Keratinocyte (primary cell): ENCODE measurements at regions not wholly inside any gene's neighbourhood (a gene's known extent, or its start where the extent isn't known, plus 50 kb on each side); places are given as distances from the start of the nearest gene placed in this dataset.

Experiments
- DNase-seq: peaks from one replicate; pipeline ENCODE4 v3.0.0-alpha.2; 2011; ENCODE audit warnings: low read depth, missing footprints, low spot score
- FAIRE-seq: peaks from 2 replicates; lab custom pipeline; 2011; peaks lifted over from hg19 to GRCh38; lab: Jason Lieb, UNC
- H2AFZ ChIP-seq: 2 replicates; pipeline ENCODE4 v1.6.0; 2012; ENCODE audit warnings: low read length, control low read depth, inconsistent platforms; ENCODE audit not compliant: control insufficient read depth
- H3K27ac ChIP-seq: 2 replicates; pipeline ENCODE4 v1.5.1; 2011; ENCODE audit warnings: low read length; ENCODE audit not compliant: control insufficient read depth, insufficient read depth
- H3K27me3 ChIP-seq: 3 replicates; pipeline ENCODE4 v1.6.0; 2011; ENCODE audit warnings: low read length; ENCODE audit not compliant: control insufficient read depth, insufficient read depth; ENCODE audit errors: extremely low read depth
- H3K36me3 ChIP-seq, 2 experiments: 2 replicates in 1 of 2; 3 replicates in 1 of 2; pipeline ENCODE4 v1.5.1; 2011; ENCODE audit warnings: low read length in 2 of 2, mild to moderate bottlenecking in 1 of 2; ENCODE audit not compliant: control insufficient read depth in 2 of 2, insufficient read depth in 2 of 2; ENCODE audit errors: extremely low read depth in 1 of 2
- H3K4me1 ChIP-seq: 3 replicates; pipeline ENCODE4 v1.5.1; 2011; ENCODE audit warnings: low read length; ENCODE audit not compliant: control insufficient read depth, insufficient read depth; ENCODE audit errors: extremely low read depth
- H3K4me2 ChIP-seq: 3 replicates; pipeline ENCODE4 v1.6.0; 2011; ENCODE audit warnings: low read depth, low read length; ENCODE audit not compliant: control insufficient read depth, insufficient read depth; ENCODE audit errors: extremely low read depth
- H3K4me3 ChIP-seq, 3 experiments: fragments of 200-600 bp in 1 of 3; sonication (generic) in 1 of 3; 2 replicates in 2 of 3; 3 replicates in 1 of 3; pipeline ENCODE4 v1.5.1; 2011 to 2016; ENCODE audit warnings: low read length in 3 of 3, mild to moderate bottlenecking in 3 of 3, control low read depth in 2 of 3, inconsistent platforms in 1 of 3, low read depth in 1 of 3, mixed read lengths in 1 of 3, mixed run types in 1 of 3, moderate library complexity in 1 of 3; ENCODE audit not compliant: control insufficient read depth in 2 of 3, insufficient read depth in 2 of 3; ENCODE audit errors: extremely low read depth in 1 of 3
- H3K79me2 ChIP-seq: 2 replicates; pipeline ENCODE4 v1.6.0; 2012; ENCODE audit warnings: low read length; ENCODE audit not compliant: control insufficient read depth, insufficient read depth
- H3K9ac ChIP-seq: 3 replicates; pipeline ENCODE4 v1.6.0; 2011; ENCODE audit warnings: low read length; ENCODE audit not compliant: control insufficient read depth, insufficient read depth; ENCODE audit errors: extremely low read depth
- H3K9me1 ChIP-seq: 3 replicates; pipeline ENCODE4 v1.6.0; 2011; ENCODE audit warnings: low read length; ENCODE audit not compliant: control insufficient read depth, insufficient read depth; ENCODE audit errors: extremely low read depth
- H3K9me3 ChIP-seq: 2 replicates; pipeline ENCODE4 v1.5.1; 2012; ENCODE audit warnings: low read depth, low read length; ENCODE audit not compliant: control insufficient read depth
- H4K20me1 ChIP-seq: 3 replicates; pipeline ENCODE4 v1.6.0; 2011; ENCODE audit warnings: low read length; ENCODE audit not compliant: control insufficient read depth, insufficient read depth; ENCODE audit errors: extremely low read depth
- EZH2 ChIP-seq: IDR thresholded peaks from one replicate; pipeline ENCODE4 v1.6.1; 2012; ENCODE audit warnings: inconsistent platforms, mild to moderate bottlenecking, low read length, moderate library complexity
- dilution Hi-C: fragments of 300-500 bp; cut with MboI; formaldehyde crosslinking; loops from one replicate; pipeline ENCODE4 v1.7.0; 2020; ENCODE audit warnings: low sequenced_read_pairs; ENCODE audit not compliant: extremely low pct_ligation_motif_present
- TF ChIP-seq, protein P1 (sequence below), 3 experiments: IDR thresholded peaks in 1 of 3; conservative IDR thresholded peaks in 1 of 3; optimal IDR thresholded peaks in 1 of 3; 2 replicates in 2 of 3; 3 replicates in 1 of 3; pipeline versions ENCODE3 to v1.5.1; 2011; ENCODE audit warnings: low read length in 3 of 3, mild to moderate bottlenecking in 3 of 3, moderate library complexity in 2 of 3, control low read depth in 1 of 3, inconsistent platforms in 1 of 3; ENCODE audit not compliant: insufficient read depth in 2 of 3; ENCODE audit errors: extremely low read depth in 1 of 3

DNA sequence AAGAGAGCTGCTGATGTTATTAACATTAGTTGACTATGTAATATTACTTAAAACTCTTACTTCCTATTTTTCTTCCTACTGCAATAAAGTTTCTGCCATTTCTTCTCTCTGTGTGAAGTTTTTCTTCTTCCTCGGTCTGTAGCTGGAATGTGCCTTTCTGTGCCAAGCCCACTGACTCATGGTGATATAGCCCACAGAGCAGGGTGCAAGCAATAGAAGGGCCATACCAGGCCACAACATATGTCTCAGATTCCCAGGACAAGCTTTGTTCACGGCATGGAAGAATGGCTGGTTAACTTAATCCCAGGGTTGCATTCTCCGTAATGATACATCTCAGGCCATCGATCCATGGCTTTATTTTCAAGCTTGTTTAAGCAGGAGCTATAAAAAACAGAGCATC, 815.3 kb downstream of the TUSC7 start:
- H3K9ac ChIP-seq, result no peak overlapping the region
- dilution Hi-C loops, result no loop called here
- H2AFZ ChIP-seq, result no peak overlapping the region
- H3K36me3 ChIP-seq, result no peaks in the 10 kb centered on the region
- H3K27ac ChIP-seq, result no peak overlapping the region
- DNase-seq, result no peak
- FAIRE-seq, result no peak
- H3K4me3 ChIP-seq, result no peak overlapping the region
- H3K4me2 ChIP-seq, result no peak overlapping the region
- no peak for TF ChIP-seq EZH2
- H4K20me1 ChIP-seq, result no peaks in the 10 kb centered on the region
- no peaks in the 10 kb centered on the region for H3K9me1 ChIP-seq
- no peaks in the 10 kb centered on the region for H3K27me3 ChIP-seq
- H3K4me1 ChIP-seq, result no peaks in the 10 kb centered on the region
- H3K79me2 ChIP-seq, result no peaks in the 10 kb centered on the region
- H3K9me3 ChIP-seq, result no peaks in the 10 kb centered on the region

DNA sequence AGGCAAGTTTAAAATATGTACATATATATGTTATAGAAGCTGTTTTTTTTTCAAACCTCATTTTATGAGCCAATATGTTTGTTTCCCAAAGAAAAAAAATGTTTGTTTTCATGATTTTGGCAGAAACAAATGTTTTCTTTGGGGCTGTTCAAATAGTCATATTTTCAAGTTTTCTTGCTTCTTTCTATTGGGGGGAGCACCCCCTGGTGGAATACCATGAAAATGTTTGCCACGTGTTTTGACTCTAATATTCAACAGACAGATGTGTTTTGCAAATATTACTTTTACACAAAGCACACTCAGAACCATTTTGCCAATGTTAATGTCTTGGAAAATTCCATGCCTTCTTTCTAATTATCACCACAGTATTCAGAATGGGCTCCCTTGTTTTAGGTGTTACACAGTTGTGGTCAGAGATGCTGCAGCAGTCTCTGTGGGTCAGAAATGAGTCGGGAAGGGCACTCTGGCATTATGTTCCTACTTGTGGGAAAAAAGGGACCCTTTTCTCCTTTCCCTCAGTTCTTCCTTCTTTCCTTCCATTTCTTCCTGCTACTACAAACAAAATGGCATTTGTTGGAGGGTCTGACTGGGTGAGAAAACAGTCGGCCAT, 817.0 kb downstream of the TUSC7 start:
- Histone ChIP-seq H4K20me1 (no peaks in the 10 kb centered on the region), H3K9ac (no peak overlapping the region), H3K27me3 (no peaks in the 10 kb centered on the region), H3K4me3 (no peak overlapping the region), H3K27ac (no peak overlapping the region), H3K4me1 (no peaks in the 10 kb centered on the region), H3K79me2 (no peaks in the 10 kb centered on the region), H3K9me1 (no peaks in the 10 kb centered on the region), H3K9me3 (no peaks in the 10 kb centered on the region), H3K36me3 (no peaks in the 10 kb centered on the region), H2AFZ (no peak overlapping the region), H3K4me2 (no peak overlapping the region)
- FAIRE-seq (no peak), DNase-seq (no peak)
- dilution Hi-C loops, result no loop called here
- no peak for TF ChIP-seq EZH2
- TF ChIP-seq, protein P1, sequence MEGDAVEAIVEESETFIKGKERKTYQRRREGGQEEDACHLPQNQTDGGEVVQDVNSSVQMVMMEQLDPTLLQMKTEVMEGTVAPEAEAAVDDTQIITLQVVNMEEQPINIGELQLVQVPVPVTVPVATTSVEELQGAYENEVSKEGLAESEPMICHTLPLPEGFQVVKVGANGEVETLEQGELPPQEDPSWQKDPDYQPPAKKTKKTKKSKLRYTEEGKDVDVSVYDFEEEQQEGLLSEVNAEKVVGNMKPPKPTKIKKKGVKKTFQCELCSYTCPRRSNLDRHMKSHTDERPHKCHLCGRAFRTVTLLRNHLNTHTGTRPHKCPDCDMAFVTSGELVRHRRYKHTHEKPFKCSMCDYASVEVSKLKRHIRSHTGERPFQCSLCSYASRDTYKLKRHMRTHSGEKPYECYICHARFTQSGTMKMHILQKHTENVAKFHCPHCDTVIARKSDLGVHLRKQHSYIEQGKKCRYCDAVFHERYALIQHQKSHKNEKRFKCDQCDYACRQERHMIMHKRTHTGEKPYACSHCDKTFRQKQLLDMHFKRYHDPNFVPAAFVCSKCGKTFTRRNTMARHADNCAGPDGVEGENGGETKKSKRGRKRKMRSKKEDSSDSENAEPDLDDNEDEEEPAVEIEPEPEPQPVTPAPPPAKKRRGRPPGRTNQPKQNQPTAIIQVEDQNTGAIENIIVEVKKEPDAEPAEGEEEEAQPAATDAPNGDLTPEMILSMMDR (optimal IDR thresholded peaks at IDR 0.05 in 1 of 3, IDR thresholded peaks at IDR 0.05 in 1 of 3, conservative IDR thresholded peaks at IDR 0.05 in 1 of 3; ENCODE audit: extremely low read depth in 1 of 3, insufficient read depth in 2 of 3, low read length in 3 of 3), result peak in 2 of 3 experiments; percentile 24 to 35

DNA sequence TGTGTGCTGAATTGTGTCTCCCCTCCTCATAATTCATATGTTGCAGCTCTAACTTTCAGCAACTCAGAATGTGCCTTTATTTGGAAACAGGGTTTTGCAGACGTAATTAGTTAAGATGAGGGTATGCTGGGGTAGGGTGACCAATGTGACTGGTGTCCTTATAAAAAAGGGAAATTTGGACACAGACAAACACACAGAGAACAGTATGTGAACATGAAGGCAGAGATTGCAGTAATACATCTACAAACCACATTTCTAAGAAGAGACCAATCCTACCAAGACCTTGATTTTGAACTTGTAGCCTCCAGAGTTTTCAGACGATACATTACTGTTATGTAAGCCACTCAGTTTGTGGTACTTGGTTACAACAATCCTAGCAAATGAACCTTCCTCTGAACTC, 817.8 kb downstream of the TUSC7 start:
- Histone ChIP-seq H3K4me1 (no peaks in the 10 kb centered on the region), H3K27ac (no peak overlapping the region), H3K4me3 (no peak overlapping the region), H2AFZ (no peak overlapping the region), H3K4me2 (no peak overlapping the region), H3K36me3 (no peaks in the 10 kb centered on the region), H3K9me3 (no peaks in the 10 kb centered on the region), H3K27me3 (no peaks in the 10 kb centered on the region), H3K79me2 (no peaks in the 10 kb centered on the region), H3K9ac (no peak overlapping the region), H3K9me1 (no peaks in the 10 kb centered on the region), H4K20me1 (no peaks in the 10 kb centered on the region)
- dilution Hi-C loops, result no loop called here
- TF ChIP-seq, protein P1 (optimal IDR thresholded peaks at IDR 0.05 in 1 of 3, IDR thresholded peaks at IDR 0.05 in 1 of 3, conservative IDR thresholded peaks at IDR 0.05 in 1 of 3; ENCODE audit: extremely low read depth in 1 of 3, insufficient read depth in 2 of 3, low read length in 3 of 3), result no peak
- no peak for TF ChIP-seq EZH2
- DNase-seq, result no peak
- no peak for FAIRE-seq
